ENCODE measurements at regions not wholly inside any gene's neighbourhood (a gene's known extent, or its start where the extent isn't known, plus 50 kb on each side); places are given as distances from the start of the nearest gene placed in this dataset.
"Not testable (repeated sequence)": the region's sequence is repeated elsewhere in the genome, so short reads cannot be mapped to it uniquely, and the experiment has no call there.

DNA sequence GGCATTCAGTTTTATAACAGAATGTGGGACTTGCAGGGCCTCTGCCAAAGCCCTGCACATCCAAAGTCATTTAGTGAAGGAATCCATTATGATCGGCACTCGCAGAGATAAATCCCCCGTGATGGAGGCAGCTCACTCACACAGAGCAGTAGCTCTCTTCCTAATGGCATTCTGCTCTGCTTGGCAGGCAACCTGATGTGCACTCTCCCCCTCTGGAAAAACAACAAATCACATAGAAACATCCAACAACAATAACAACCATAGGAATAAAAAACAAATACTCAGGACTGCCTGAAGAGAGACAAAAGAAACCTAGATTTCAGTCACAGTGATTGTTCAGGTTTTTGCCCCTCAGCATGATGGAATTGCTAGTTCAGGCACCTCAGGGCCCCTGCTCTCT lies 59.7 kb downstream of the NAA11 start:
- no peak for DNase-seq

DNA sequence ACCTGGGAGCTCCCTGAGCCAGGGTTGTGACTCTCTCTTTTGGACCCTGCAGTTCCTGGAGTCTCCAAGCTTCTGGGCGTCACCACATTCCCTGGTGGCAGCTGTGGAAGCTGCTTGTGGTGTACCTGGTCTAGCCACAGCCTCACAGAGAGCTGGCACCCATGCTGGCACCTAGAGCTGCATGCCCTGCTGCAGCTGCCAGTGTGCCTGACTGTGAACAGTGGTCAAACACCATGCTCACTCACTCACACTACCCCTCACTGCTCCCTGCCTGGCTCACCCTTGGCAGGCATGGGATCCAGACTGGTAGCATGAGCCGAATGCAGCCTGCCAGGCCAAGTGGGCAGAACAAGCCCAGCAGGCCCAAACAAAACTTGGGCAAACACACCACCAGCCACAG lies 66.6 kb downstream of the NAA11 start:
- DNase-seq: no peak

DNA sequence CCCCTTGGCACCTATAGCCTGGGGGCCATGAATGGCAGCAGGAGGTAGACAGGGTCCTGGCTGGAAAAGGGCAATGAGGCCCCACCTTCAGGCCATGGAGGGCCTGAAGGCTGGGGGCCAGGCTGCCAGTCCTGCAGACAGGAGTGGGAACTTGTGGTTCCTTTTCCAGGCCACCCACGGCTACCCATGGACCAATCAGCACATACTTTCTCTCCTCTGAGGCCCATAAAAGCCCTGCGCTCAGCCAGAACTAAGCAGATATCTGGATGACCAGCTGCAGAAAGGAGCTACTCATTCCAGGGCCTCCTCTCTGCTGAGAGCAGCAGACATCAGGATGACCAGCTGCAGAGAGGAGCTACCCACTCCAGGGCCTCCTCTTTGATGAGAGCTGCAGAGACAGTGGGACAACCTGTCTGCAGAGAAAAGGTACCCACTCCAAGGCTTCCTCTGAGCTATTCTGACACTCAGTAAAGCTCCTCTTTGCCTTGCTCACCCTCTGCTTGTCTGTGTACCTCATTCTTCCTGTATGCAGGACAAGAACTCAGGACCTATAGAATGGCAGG lies 67.2 kb downstream of the NAA11 start:
- DNase-seq: no peak

DNA sequence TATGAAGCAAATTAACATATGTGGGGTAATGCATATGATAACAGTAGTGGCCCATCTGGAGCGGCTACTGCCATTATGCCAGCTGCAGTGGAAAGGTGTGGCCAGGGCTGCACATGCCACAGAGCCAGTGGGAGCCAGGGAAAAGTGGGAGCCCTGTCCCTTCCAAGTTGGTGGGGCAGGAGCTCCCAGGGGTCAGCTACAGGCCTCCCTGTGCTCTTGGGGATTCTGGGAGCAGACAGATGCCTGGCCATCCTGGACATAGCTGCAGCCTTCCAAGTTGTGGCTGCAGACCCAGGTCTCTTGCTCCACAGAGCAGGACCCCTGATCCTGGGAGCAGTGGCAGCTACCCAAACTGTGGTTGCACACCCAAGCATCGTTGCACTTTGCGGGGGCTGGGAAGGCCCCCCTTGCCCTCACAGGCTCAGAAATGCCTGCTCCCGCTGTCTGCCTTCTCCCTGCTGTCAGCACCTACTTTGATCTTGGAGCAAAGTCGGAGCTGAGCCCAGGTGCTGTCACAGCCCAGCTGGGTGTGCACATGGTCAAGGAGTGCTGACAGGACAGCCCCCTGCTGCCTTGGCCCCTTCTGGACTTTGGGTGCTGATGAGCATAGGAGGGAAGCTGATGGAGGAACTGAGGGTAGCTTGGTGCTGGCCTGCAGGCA lies 67.8 kb downstream of the NAA11 start:
- DNase-seq: no peak

DNA sequence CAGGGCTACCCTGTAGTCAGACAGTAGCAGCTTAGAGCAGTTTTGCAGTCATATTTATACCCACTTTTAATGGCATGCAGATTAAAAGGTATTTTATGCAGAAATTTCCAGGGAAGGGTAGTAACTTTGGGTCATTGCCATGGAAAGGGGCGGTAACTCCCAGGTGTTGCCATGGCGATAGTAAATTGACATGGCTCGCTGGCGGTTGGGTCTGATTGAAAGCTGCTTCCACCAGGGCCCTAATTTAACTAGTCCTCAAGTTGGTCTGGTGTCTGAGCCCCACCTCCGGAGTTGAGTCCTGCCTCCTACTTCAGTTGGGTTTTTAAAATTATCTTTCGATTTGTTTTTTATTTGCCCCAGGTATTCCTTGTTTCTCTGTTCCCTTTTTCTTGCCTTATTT lies 70.1 kb downstream of the NAA11 start:
- no peak for DNase-seq

DNA sequence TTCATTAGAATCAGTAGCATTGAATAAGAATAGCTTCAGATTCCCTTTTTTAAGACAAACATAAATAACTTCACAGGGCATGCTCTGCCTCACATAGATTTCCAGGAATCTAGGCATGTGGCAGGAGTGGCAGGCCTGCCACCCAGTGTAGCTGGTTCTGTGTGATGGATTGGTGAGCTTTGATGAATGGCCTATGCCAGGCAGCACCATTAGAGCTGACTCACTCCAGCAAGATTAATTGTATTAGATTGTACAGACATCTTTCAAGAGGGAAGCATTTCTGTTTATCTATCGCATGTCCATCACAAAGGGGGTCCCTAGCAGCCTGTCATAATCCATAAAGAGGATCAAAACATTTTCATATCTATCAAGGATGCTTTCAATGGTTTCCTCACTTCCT lies 71.9 kb downstream of the NAA11 start:
- DNase-seq: no peak

DNA sequence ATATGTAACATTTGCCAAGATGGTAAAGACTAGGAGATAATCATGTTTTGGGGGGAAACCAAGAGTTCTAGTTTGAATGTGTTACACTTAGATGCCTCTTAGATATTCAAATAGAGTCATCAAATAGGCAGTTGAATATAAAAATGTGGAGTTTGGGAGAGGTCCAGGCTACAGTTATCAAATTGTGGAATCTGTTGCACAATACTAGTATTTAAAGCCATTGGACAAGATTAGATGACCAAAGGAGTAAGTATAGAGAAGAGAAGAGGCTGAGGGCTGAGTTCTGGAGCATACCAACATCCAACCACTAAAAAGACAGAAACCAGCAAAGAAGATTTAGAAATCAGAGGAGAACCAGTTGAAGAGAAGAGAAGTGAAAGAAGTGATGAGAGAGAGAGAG lies 72.7 kb downstream of the NAA11 start:
- DNase-seq: no peak

DNA sequence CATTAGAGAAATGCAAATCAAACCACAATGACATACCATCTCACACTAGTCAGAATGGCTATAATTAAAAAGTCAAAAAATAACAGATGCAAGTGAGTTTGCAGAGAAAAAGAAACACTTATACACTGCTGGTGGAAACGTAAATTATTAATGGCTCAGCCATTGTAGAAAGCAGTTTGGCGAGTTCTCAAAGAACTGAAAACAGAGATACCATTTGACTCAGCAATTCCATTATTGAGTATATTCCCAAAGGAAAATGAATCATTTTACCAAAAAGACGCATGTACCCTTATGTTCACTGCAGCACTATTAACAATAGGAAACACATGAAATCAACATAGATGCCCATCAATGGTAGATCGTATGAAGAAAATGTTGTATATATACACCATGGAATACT lies 75.0 kb downstream of the NAA11 start:
- DNase-seq: no peak

DNA sequence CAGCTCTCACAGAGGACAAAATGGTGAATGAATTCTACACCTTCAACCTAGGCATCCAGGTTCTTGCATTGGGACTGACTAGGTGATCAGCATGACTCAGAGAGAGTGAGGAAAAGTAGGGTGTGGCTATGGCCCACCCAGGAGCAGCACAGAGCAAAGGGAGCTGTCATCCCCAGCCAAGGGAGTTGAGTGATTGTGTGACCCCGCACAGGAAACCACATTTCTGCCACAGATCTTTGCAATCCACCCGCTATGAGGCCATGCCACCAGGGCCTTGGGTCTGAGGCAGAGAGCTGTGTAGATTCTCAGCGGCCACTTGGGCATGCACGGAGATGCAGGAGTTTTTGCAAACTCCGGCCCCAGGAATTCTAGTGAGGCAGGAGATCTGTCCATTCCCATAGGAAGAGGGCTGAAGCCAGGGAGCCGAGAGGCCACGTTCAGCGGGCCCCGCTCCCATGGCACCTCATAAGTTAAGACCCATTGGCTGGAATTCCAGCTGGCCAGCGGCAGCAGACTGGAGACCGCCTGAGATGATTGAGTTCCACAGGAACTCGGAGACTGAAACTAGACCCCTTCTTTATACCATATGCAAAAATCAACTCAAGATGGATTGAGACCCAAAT lies 75.9 kb downstream of the NAA11 start:
- DNase-seq: no peak

DNA sequence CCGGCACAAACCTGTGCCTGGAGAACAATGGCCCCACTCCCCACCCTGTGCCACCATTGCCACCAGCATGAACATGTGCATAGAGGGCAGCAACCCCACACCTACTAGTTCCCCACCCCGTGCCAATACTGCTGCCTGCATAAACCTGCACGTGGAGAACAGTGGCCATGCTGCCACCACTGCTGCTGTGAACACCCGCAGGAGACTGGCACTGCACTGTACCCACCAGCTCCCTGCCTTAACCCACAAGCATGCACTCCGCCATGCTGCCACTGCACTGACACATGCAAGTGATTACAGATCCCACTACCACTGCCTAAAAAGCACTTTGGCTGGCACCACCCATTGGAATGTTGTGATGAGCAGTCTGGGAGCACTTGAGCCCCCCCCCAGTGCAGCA lies 77.3 kb downstream of the NAA11 start:
- no peak for DNase-seq

DNA sequence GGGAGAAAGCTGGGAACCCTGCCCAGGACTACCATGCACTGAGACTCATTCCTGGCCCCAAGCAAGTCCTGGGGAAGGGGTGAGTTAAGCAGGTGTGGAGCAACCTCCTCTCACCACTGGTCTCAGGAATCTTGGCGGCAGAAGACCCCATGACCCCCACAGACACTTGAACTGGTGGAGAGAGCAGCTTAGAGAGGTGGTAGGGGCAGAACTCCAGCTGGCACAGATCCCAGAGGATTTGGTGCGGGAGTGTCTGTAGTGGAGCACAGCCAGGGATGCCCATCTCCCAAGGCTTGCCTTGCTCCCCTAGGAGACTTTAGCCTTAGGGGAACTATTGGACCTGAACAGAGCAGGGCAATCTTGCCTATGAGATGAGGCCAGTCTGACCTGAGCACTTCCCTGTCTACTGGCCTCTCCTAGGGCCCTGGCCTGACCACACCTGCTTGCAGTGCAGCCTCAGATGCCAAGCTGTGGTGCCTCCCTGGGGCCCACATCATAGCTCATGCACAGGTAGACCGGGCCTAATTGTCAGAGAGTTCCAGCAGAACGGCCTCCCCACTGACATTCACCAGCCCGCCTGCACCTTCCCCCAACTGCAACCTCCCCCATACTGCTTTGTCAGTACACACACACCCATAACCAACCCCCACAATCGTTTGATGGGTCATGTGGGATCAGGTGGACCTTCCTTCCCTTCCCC lies 78.0 kb downstream of the NAA11 start:
- DNase-seq: no peak

DNA sequence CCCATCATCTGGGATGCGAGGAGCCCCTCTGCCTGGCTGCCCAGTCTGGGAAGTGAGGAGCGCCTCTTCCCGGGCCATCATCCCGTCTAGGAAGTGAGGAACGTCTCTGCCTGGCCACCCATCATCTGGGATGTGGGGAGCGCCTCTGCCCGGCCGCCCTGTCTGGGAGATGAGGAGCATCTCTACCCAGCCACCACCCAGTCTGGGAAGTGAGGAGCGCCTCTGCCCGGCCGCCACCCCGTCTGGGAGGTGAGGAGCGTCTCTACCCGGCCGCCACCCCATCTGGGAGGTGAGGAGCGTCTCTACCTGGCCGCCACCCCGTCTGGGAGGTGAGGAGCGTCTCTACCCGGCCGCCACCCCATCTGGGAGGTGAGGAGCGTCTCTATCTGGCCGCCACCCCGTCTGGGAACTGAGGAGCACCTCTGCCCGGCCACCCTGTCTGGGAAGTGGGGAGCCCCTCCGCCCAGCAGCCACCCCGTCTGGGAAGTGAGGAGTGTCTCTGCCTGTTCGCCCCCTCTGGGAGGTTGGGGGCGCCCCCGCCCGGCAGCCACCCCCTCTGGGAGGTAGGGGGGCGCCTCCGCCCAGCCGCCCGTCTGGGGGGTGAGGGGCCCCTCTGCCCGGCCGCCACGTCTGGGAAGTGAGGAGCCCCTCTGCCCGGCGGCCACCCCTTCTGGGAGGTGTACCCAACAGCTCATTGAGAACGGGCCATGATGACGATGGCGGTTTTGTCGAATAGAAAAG lies 80.5 kb downstream of the NAA11 start:
- DNase-seq: not testable (repeated sequence)

DNA sequence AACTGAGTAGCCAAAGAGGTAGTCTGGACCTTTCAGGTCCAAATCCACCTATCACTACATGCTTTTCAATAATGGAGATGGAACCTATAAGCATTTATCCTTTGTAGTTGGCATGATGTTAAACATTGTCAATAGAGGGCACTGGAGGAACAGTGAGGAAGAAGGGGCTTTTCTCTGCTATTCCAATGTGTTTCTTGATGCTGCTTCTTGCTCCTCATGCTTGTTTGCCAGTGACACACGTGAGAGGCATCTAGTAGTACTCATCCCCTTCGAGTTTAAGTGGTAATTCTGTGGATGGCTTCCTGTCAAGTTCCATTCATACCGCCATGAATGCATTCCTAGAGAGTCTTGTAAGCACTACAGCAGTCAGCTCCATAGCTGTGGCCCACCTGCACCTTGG lies 84.0 kb downstream of the NAA11 start:
- DNase-seq: no peak

DNA sequence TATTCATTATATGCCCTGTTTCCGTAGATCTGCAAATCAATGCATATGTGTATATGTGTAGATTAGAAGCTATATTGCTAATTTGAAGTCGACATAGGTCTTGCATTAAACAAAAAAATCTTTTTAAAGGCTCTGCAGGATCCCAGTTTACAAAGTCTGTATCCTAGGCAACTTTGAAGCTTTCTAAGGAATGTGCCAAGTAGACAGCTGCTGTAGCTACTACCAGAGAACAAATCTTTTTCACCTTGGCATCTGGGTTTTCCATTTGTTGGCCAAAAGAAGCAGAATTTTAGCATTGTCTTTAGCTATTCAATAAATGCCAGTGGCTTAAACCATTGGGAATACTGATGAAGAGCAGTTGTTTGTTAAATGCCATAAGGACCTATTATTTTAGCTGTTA lies 88.0 kb downstream of the NAA11 start:
- peak in 2 of 58 donors; percentile 13 to 19 for DNase-seq

DNA sequence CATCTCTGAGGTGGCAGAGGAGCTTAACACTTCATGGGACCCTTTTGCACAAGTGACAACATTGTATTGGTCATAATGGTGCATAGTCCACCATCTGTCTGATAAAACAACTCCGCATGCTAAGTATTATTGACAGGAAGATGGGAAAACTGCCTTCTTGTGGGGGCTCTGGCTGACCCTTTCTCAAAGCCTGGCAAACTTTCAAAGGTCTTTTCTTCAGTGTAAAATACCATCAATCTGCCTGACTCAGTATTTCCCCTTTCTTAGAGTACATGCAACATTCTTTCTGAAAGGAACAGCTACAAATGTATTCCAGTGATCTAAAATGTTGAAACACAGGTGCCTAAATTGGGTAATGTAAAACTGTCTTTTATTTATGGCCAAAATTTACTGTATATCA lies 89.1 kb downstream of the NAA11 start:
- DNase-seq: no peak

DNA sequence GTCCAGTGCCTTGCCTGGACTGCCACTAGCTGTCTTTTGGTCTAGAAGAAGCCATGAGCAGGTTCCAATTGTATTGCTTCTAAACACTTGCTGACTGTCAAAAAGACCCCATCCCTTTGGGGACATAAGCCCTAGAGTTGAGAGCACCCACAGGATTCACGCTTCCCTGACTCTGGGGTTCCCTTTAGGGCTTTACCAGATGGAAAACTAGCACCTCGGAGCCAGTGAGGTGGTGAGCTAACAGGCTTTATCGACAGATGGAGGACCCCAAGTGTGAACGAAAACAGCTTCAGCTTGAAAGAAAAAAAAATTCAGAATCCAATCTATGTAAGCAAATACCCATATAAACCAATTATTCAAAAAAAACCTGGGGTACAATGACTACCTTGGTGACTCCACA lies 90.8 kb downstream of the NAA11 start:
- no peak for DNase-seq

DNA sequence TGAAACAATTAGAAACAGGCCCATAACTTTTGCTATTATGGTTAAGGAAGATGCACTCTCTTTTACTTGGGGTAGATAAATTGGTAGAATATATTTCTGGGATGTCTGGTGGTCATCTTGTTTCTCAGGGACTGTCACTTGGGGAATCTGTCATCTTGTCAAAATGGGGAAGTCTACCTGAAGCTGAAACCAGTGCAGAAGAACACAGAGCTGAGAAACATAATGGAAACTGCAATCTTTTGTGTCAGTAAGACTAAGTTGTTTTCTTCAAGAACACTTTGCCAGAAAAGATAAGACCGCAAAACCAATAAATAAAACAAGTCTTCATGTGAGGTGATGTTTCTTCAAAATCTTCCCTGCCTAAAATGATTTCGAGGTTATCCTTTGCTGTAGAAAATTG lies 92.0 kb downstream of the NAA11 start:
- no peak for DNase-seq

DNA sequence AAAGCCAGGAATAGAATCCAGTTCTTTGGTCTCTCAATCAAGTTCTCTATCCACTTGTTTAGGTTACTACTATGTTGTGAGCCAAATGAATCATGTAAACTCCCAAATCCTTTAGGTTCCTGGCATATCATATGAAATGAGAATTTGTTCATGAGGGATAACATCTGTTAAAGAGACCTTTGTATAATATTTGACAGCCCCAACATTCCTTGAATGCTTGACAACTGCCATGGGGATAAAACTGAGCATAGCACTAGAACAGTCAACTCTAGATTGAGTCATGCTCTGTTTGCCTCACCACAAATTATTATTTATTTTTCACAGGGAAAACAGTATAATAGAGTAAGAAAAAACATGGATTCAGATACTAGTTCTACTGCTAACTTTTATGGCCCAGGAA lies 93.3 kb downstream of the NAA11 start:
- no peak for DNase-seq

DNA sequence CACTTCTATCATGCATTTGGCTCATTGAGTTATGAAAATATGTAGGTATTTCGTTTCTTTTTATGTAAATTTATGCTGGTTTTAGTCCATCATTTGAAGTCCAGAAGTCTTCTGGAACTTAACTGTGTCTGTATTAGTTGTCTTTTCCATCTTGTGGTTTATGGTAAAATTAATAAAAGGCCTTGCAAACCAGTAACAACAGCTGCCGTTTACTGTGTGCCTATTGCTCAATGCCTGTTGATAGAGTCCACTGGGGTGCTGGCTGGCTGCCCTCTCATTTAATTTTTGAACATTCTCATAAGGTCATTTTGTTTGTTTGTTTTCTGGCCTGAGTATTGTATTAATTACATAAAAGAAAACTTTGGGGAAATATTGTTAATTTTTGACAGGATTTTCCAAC lies 98.0 kb downstream of the NAA11 start:
- no peak for DNase-seq

DNA sequence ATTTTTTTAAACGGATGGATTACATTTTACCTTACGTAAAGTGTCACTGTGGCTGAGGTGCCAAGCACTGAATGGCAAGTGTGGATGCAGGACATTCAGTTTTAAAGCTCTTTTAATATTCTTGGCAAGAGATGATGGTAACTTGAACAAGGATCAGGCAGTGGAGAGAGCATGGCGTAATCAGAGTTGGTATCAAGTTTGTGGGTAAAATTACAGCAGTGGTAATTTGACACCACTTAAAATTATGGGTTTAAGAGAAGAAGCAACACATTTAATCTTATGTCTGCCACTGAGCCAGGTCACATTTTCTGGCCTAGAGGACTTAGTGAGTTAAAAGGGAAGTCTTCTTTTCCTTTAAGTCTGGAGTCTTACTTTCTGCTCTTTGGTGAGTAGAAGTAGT lies 100.5 kb downstream of the NAA11 start:
- DNase-seq: no peak

DNA sequence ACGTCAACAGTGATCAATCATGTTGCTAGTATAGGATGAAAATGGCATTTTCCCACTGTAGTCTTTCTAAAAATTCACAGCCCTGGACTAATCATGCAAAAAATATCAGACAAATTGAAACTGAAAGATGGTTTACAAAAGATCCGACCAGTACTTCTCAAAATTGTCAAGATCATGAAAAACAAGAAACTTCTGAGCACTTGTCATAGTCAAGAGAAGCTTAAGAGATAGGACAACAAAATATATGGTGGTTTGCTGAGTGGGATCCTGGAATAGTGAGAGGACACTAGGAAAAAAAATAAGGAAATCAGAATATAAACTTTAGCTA lies 101.1 kb downstream of the NAA11 start:
- no peak for DNase-seq

Data from anterior cingulate cortex (tissue), 58 donors.